Thoracic aorta (tissue), 2 donors: ENCODE measurements at regions not wholly inside any gene's neighbourhood (a gene's known extent, or its start where the extent isn't known, plus 50 kb on each side); places are given as distances from the start of the nearest gene placed in this dataset.

Experiments used
- ATAC-seq: fragments of 150-250 bp; one replicate; pipeline ENCODE4 v1.8.0; 2017; ENCODE audit warnings: low read depth; ENCODE audit not compliant: insufficient number of reproducible peaks, low FRiP score
- DNase-seq: peaks from one replicate; pipeline ENCODE4 v3.0.0-alpha.2; 2020; ENCODE audit warnings: low spot score
- H3K27ac ChIP-seq, 2 donors: fragments of 200-600 bp; sonication (generic); 1 replicate in 1 of 2; 2 replicates in 1 of 2; pipeline ENCODE4 v1.5.1; 2016; ENCODE audit warnings: mild to moderate bottlenecking in 2 of 2, moderate library complexity in 2 of 2
- H3K27me3 ChIP-seq: fragments of 200-600 bp; sonication (generic); replicated peaks from 2 replicates; pipeline ENCODE4 v1.6.0; 2016; ENCODE audit warnings: mild to moderate bottlenecking; ENCODE audit not compliant: insufficient read depth
- H3K36me3 ChIP-seq: fragments of 200-600 bp; sonication (generic); one replicate; pipeline ENCODE4 v1.5.1; 2016
- H3K4me1 ChIP-seq, 2 donors: fragments of 200-600 bp; sonication (generic); 1 replicate in 1 of 2; 2 replicates in 1 of 2; pipeline versions ENCODE4 v1.5.1 to v1.6.0; 2016; ENCODE audit warnings: low read depth in 2 of 2, mild to moderate bottlenecking in 1 of 2; ENCODE audit not compliant: control insufficient read depth in 1 of 2
- H3K4me3 ChIP-seq: fragments of 200-600 bp; sonication (generic); 2 replicates; pipeline ENCODE4 v1.5.1; 2016; ENCODE audit warnings: mild to moderate bottlenecking
- H3K9me3 ChIP-seq: fragments of 200-600 bp; sonication (generic); 2 replicates; pipeline ENCODE4 v1.5.1; 2016
- TF ChIP-seq, protein P1 (sequence below): fragments of 200-600 bp; sonication (generic); IDR thresholded peaks from one replicate; pipeline ENCODE4 v1.5.1; 2019; ENCODE audit warnings: antibody characterized with exemption

DNA sequence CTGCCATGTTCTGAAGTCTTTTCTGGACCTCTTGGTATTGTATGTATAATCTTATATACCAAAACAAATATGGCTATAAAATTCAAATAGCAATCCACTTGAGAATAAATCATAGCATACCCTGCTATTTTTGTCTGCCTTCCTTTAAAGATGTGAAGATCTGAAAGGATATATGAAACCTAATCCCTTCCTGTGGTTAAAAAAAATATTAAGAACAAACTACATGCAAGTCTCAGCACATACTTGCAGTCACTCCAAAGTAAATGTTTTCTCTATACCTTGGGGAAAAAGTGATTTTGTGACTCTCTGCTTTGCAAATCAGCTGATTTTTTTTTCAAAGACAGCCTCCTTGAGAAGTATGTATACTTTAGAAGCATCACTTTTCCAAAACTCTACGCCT lies 322.9 kb downstream of the ANKRD50 start:
- Histone ChIP-seq H3K9me3 (no peaks in the 10 kb centered on the region), H3K4me3 (no peak overlapping the region), H3K27ac (no peak overlapping the region), H3K36me3 (no peaks in the 10 kb centered on the region), H3K27me3 (no peaks in the 10 kb centered on the region), H3K4me1 (peaks cover 0 to 6% of the 10 kb centered on the region in 2 donors)
- ATAC-seq = no peak
- TF ChIP-seq, protein P1, sequence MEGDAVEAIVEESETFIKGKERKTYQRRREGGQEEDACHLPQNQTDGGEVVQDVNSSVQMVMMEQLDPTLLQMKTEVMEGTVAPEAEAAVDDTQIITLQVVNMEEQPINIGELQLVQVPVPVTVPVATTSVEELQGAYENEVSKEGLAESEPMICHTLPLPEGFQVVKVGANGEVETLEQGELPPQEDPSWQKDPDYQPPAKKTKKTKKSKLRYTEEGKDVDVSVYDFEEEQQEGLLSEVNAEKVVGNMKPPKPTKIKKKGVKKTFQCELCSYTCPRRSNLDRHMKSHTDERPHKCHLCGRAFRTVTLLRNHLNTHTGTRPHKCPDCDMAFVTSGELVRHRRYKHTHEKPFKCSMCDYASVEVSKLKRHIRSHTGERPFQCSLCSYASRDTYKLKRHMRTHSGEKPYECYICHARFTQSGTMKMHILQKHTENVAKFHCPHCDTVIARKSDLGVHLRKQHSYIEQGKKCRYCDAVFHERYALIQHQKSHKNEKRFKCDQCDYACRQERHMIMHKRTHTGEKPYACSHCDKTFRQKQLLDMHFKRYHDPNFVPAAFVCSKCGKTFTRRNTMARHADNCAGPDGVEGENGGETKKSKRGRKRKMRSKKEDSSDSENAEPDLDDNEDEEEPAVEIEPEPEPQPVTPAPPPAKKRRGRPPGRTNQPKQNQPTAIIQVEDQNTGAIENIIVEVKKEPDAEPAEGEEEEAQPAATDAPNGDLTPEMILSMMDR = no peak
- DNase-seq = no peak

DNA sequence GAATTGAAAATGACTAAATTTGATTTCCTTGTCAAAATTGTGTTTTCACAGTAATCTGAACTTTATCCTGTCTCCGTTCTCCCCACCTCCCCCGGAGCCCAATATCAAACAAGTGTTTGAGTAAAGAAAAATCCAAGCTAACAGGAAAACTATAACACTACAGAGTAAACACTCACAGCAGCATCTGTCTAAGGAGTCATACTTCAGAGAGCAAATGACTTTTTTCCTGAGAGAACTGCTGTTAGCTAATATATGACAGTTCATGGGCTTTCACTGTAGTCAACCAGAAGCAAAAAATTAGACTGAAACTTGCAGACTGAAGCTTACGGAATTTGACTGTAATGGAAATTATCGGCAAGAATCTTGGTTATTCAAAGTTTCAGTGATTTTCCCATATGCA lies 321.7 kb downstream of the ANKRD50 start:
- no peak overlapping the region for H3K4me3 ChIP-seq
- ATAC-seq (no peak), DNase-seq (no peak)
- TF ChIP-seq, protein P1 = no peak
- H3K4me1 ChIP-seq = peaks cover 0 to 4% of the 10 kb centered on the region in 2 donors
- no peaks in the 10 kb centered on the region for H3K27me3 ChIP-seq
- H3K36me3 ChIP-seq = no peaks in the 10 kb centered on the region
- H3K9me3 ChIP-seq = no peaks in the 10 kb centered on the region
- no peak overlapping the region for H3K27ac ChIP-seq

DNA sequence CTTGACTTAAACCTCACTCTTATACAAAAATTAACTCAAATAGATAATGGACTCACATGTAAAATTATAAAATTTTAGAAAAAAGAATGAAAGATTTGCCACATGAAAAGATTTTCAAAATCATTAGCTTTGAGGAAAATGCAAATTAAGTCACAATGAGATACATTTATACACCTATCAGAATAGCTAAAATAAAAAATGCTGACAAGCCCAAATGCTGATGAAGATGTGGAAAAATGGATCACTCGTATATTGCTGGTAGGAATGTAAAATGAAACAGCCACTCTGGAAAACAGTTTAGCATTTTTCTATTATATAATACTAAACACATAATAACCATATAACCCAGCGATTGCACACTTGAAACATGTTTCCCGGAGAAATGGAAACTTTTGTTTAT lies 316.2 kb downstream of the ANKRD50 start:
- TF ChIP-seq, protein P1 = no peak
- Histone ChIP-seq H3K27me3 (no peaks in the 10 kb centered on the region), H3K4me3 (no peak overlapping the region), H3K36me3 (no peaks in the 10 kb centered on the region), H3K27ac (no peak overlapping the region), H3K9me3 (no peaks in the 10 kb centered on the region), H3K4me1 (no peaks in the 10 kb centered on the region)
- DNase-seq = no peak
- no peak for ATAC-seq

DNA sequence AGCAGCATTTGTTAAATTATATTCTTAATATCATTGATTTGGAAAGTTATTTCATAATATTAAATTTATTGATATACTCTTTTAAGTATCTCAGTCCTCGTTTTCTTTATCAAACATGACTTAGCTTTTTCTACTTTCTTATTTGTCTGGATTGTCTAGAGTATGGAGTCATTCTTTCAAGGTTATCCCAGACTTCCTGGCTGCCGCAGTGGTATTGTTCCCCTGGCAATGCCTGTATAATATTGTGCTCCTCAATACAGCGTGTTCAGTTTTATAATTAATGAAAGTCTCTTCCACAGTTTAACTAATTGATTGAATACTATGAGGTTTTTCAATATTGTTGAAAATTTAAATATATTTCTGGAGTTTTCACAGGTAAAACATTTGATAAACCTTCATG lies 310.9 kb downstream of the ANKRD50 start:
- ATAC-seq (no peak), DNase-seq (no peak)
- Histone ChIP-seq H3K4me1 (no peaks in the 10 kb centered on the region), H3K27me3 (no peaks in the 10 kb centered on the region), H3K9me3 (no peaks in the 10 kb centered on the region), H3K36me3 (no peaks in the 10 kb centered on the region), H3K4me3 (no peak overlapping the region), H3K27ac (no peak overlapping the region)
- TF ChIP-seq, protein P1 = no peak

DNA sequence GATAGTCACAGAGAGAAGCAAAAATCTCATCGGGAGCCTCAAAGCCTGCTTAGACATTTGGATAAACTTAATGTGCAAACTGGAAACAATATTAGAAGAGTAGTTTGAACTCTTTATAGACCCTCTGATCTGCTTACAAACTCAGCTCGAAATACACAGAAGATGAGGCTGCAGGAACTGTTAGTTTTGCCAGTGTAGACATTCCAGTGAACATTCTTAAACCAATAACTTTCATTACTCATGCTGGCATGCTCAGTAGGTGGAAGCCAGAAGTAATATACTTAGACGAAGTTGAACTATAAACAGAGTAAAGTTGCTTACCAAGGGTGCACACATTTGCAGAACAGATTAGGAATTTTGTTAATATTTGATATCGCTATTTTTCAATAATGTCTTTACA lies 303.5 kb downstream of the ANKRD50 start:
- Histone ChIP-seq H3K27ac (no peak overlapping the region), H3K4me3 (no peak overlapping the region), H3K27me3 (no peaks in the 10 kb centered on the region), H3K9me3 (no peaks in the 10 kb centered on the region), H3K4me1 (peaks cover 0 to 5% of the 10 kb centered on the region in 2 donors), H3K36me3 (no peaks in the 10 kb centered on the region)
- DNase-seq (no peak), ATAC-seq (no peak)
- TF ChIP-seq, protein P1 = no peak
